ENCODE measurements at regions not wholly inside any gene's neighbourhood (a gene's known extent, or its start where the extent isn't known, plus 50 kb on each side); places are given as distances from the start of the nearest gene placed in this dataset.

DNA sequence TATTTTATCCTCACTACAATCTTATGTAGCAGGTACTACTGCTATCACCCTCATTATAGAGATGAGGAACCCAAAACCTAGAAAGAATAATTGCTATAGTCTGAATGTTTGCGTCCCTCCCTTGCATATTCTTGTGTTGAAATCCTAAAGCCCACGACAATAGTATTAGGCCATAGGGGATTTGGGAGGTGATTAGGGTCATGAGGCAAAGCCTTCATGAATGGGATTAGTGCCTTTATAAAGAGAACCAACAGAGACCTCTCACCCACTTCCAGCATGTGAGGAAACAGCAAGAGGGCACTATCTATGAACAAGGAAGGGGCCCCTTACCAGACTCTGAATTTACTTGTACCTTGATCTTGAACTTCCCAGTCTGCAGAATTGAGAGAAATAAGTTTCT is 500.3 kb upstream of the FAM98A start:
- Histone ChIP-seq H3K27ac (replicated peaks) (no peak overlapping the region), H3K4me3 (replicated peaks; ENCODE audit: insufficient read depth, low read length) (no peak overlapping the region), H3K27me3 (ENCODE audit: insufficient read depth, poor library complexity, severe bottlenecking) (no peaks in the 10 kb centered on the region)
- TF ChIP-seq, protein P1, sequence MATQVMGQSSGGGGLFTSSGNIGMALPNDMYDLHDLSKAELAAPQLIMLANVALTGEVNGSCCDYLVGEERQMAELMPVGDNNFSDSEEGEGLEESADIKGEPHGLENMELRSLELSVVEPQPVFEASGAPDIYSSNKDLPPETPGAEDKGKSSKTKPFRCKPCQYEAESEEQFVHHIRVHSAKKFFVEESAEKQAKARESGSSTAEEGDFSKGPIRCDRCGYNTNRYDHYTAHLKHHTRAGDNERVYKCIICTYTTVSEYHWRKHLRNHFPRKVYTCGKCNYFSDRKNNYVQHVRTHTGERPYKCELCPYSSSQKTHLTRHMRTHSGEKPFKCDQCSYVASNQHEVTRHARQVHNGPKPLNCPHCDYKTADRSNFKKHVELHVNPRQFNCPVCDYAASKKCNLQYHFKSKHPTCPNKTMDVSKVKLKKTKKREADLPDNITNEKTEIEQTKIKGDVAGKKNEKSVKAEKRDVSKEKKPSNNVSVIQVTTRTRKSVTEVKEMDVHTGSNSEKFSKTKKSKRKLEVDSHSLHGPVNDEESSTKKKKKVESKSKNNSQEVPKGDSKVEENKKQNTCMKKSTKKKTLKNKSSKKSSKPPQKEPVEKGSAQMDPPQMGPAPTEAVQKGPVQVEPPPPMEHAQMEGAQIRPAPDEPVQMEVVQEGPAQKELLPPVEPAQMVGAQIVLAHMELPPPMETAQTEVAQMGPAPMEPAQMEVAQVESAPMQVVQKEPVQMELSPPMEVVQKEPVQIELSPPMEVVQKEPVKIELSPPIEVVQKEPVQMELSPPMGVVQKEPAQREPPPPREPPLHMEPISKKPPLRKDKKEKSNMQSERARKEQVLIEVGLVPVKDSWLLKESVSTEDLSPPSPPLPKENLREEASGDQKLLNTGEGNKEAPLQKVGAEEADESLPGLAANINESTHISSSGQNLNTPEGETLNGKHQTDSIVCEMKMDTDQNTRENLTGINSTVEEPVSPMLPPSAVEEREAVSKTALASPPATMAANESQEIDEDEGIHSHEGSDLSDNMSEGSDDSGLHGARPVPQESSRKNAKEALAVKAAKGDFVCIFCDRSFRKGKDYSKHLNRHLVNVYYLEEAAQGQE (IDR thresholded peaks at IDR 0.05; ENCODE audit: insufficient replicate concordance, low read depth) = no peak
- TF ChIP-seq GABPA (IDR thresholded peaks at IDR 0.05; ENCODE audit: low read depth) (no peak), POLR2AphosphoS5 (IDR thresholded peaks at IDR 0.05; ENCODE audit: low read depth) (no peak), SPI1 (IDR thresholded peaks at IDR 0.05; ENCODE audit: borderline replicate concordance, low read depth) (no peak)
- TF ChIP-seq, protein P2, sequence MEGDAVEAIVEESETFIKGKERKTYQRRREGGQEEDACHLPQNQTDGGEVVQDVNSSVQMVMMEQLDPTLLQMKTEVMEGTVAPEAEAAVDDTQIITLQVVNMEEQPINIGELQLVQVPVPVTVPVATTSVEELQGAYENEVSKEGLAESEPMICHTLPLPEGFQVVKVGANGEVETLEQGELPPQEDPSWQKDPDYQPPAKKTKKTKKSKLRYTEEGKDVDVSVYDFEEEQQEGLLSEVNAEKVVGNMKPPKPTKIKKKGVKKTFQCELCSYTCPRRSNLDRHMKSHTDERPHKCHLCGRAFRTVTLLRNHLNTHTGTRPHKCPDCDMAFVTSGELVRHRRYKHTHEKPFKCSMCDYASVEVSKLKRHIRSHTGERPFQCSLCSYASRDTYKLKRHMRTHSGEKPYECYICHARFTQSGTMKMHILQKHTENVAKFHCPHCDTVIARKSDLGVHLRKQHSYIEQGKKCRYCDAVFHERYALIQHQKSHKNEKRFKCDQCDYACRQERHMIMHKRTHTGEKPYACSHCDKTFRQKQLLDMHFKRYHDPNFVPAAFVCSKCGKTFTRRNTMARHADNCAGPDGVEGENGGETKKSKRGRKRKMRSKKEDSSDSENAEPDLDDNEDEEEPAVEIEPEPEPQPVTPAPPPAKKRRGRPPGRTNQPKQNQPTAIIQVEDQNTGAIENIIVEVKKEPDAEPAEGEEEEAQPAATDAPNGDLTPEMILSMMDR (IDR thresholded peaks at IDR 0.05; ENCODE audit: insufficient read depth, low read length) = no peak
- DNase-seq (ENCODE audit: low read depth in 1 of 2, low spot score in 1 of 2) = no peak

DNA sequence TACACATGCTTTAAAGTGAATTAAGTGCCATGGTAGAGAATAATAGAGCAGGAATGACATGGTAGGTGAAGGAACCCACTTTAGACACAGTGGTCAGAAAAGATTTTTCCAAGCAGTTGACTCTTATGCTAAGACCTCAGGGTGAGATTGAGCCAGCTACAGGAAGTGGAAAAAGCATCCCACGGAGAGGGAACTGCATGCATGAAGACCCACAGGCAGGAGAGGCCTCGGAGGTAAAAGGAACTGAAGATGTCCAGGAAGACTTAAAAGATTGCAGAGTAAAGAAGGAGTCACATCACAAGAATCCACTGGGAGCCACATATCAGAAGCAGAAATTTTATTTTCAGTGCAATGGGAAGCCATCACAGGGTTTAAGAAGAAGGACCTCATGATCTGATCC is 499.2 kb upstream of the FAM98A start:
- DNase-seq (ENCODE audit: low read depth in 1 of 2, low spot score in 1 of 2) = no peak
- Histone ChIP-seq H3K4me3 (replicated peaks; ENCODE audit: insufficient read depth, low read length) (no peak overlapping the region), H3K27ac (replicated peaks) (no peak overlapping the region), H3K27me3 (ENCODE audit: insufficient read depth, poor library complexity, severe bottlenecking) (no peaks in the 10 kb centered on the region)
- no peak for TF ChIP-seq POLR2AphosphoS5 (IDR thresholded peaks at IDR 0.05; ENCODE audit: low read depth)
- TF ChIP-seq, protein P1 (IDR thresholded peaks at IDR 0.05; ENCODE audit: insufficient replicate concordance, low read depth) = no peak
- TF ChIP-seq SPI1 (IDR thresholded peaks at IDR 0.05; ENCODE audit: borderline replicate concordance, low read depth) = no peak
- no peak for TF ChIP-seq GABPA (IDR thresholded peaks at IDR 0.05; ENCODE audit: low read depth)
- TF ChIP-seq, protein P2 (IDR thresholded peaks at IDR 0.05; ENCODE audit: insufficient read depth, low read length) = no peak

DNA sequence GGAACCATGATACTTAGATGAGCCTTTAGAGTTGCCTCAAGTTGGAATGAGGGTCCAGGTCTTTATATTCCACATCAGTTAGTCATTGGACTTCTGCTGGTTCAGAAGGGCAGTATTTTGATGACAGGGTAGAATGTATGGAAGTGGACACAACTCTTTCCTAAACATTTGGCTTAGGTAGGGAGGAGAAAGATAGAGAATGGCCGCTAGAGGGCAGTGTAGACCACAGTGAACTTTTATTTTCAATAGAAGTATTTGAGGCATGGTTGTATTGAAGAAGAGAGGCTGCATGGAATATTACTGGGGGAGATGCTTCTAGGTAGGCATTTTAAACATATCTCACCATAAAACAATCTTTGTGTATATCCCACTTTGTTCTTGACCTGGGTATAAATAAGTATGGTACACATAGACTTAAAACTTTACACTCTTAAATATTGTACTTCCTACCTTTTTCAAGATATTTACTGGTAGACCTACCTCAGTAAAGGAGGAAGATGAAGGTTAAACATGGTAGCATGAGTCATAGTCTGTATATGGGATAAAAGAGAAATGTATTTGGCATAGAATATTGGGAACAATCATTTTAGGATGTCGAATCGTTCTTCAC is 497.6 kb upstream of the FAM98A start:
- no peak overlapping the region for H3K27ac ChIP-seq (replicated peaks)
- peak in 1 of 2 experiments; percentile 28 for DNase-seq (ENCODE audit: low read depth in 1 of 2, low spot score in 1 of 2)
- no peak for TF ChIP-seq SPI1 (IDR thresholded peaks at IDR 0.05; ENCODE audit: borderline replicate concordance, low read depth)
- TF ChIP-seq, protein P1 (IDR thresholded peaks at IDR 0.05; ENCODE audit: insufficient replicate concordance, low read depth) = no peak
- no peak for TF ChIP-seq GABPA (IDR thresholded peaks at IDR 0.05; ENCODE audit: low read depth)
- no peak for TF ChIP-seq POLR2AphosphoS5 (IDR thresholded peaks at IDR 0.05; ENCODE audit: low read depth)
- TF ChIP-seq, protein P2 (IDR thresholded peaks at IDR 0.05; ENCODE audit: insufficient read depth, low read length) = peak; percentile 34
- H3K27me3 ChIP-seq (ENCODE audit: insufficient read depth, poor library complexity, severe bottlenecking) = no peaks in the 10 kb centered on the region
- no peak overlapping the region for H3K4me3 ChIP-seq (replicated peaks; ENCODE audit: insufficient read depth, low read length)

Data from HL-60 (cell line).